ENCODE measurements at regions not wholly inside any gene's neighbourhood (a gene's known extent, or its start where the extent isn't known, plus 50 kb on each side); places are given as distances from the start of the nearest gene placed in this dataset.

DNA sequence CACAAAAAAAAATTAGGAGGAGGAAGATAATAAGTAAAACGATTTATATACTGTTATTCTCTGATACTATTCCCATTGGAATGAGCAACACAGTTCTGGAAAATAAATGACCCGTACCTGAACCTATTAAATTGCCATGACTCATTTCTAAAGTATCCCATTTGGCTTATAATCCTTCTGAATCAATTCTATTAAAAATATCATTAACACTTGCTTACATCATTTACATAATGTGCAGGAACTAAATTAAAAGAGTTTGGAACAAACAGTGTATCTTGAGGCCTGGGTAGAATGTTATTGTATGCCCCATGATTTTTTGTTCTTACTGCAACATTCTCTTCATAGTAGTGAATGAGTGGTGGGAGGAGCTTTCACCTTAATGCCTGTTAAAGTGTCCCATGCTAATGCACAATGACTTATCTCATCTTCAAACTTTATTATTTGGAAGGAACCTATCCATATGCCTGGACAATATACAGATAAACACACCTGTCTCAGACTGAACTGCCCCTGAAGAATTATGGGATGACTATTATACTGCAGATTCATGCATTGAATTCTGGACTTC is 549.9 kb upstream of the ACVR2A start:
- H3K4me3 Mint-ChIP-seq: no peak overlapping the region
- H3K79me2 ChIP-seq (replicated peaks; ENCODE audit: insufficient read depth): no peaks in the 10 kb centered on the region

More for the DNA sequence above, 549.9 kb upstream of the ACVR2A start:
- Histone ChIP-seq H3K36me3 (ENCODE audit: insufficient read depth) (no peaks in the 10 kb centered on the region), H3K9me2 (ENCODE audit: insufficient read depth) (peaks cover 7% of the 10 kb centered on the region; the same call in 1 of the 2 replicates), H2AFZ (no peak overlapping the region), H3F3A (replicated peaks; ENCODE audit: low read depth) (no peaks in the 10 kb centered on the region), H3K4me3 (no peak overlapping the region), H3K4me2 (no peak overlapping the region), H4K20me1 (replicated peaks; ENCODE audit: insufficient read depth) (no peaks in the 10 kb centered on the region), H3K27me3 (ENCODE audit: insufficient read depth) (no peaks in the 10 kb centered on the region), H3K27ac (ENCODE audit: low read depth) (no peak overlapping the region), H3K4me1 (ENCODE audit: insufficient read depth) (no peaks in the 10 kb centered on the region)
- H3K36me3 Mint-ChIP-seq (ENCODE audit: low read depth): no peaks in the 10 kb centered on the region
- H3K9me3 Mint-ChIP-seq: no peaks in the 10 kb centered on the region
- no peaks in the 10 kb centered on the region for H3K4me1 Mint-ChIP-seq
- no peak for TF ChIP-seq NANOG (IDR thresholded peaks at IDR 0.05; ENCODE audit: borderline replicate concordance)
- TF ChIP-seq JUNB (IDR thresholded peaks at IDR 0.05; ENCODE audit: unreplicated experiment): no peak
- TF ChIP-seq ZNF331 (CRISPR knock-in tag; IDR thresholded peaks at IDR 0.05; ENCODE audit: low read depth): no peak
- TF ChIP-seq STAT1 (IDR thresholded peaks at IDR 0.05; ENCODE audit: unreplicated experiment): no peak
- TF ChIP-seq REST (IDR thresholded peaks at IDR 0.05; ENCODE audit: unreplicated experiment): no peak
- TF ChIP-seq ETS1 (IDR thresholded peaks at IDR 0.05): no peak
- TF ChIP-seq ZNF114 (CRISPR knock-in tag; IDR thresholded peaks at IDR 0.05): no peak
- no peak for TF ChIP-seq EZH2phosphoT487 (IDR thresholded peaks at IDR 0.05; ENCODE audit: unreplicated experiment)
- TF ChIP-seq ZNF462 (CRISPR knock-in tag; IDR thresholded peaks at IDR 0.05): no peak
- no peak for TF ChIP-seq EZH2 (IDR thresholded peaks at IDR 0.05; ENCODE audit: low read depth, unreplicated experiment)
- no peak for TF ChIP-seq CREB1 (CRISPR knock-in tag; IDR thresholded peaks at IDR 0.05; ENCODE audit: low read depth)
- TF ChIP-seq POLR2AphosphoS5 (IDR thresholded peaks at IDR 0.05; ENCODE audit: low read depth): no peak
- TF ChIP-seq, protein P1, sequence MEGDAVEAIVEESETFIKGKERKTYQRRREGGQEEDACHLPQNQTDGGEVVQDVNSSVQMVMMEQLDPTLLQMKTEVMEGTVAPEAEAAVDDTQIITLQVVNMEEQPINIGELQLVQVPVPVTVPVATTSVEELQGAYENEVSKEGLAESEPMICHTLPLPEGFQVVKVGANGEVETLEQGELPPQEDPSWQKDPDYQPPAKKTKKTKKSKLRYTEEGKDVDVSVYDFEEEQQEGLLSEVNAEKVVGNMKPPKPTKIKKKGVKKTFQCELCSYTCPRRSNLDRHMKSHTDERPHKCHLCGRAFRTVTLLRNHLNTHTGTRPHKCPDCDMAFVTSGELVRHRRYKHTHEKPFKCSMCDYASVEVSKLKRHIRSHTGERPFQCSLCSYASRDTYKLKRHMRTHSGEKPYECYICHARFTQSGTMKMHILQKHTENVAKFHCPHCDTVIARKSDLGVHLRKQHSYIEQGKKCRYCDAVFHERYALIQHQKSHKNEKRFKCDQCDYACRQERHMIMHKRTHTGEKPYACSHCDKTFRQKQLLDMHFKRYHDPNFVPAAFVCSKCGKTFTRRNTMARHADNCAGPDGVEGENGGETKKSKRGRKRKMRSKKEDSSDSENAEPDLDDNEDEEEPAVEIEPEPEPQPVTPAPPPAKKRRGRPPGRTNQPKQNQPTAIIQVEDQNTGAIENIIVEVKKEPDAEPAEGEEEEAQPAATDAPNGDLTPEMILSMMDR (conservative IDR thresholded peaks at IDR 0.05; ENCODE audit: low read depth in 2 of 2): no peak
- no peak for DNase-seq (ENCODE audit: low spot score)
- ATAC-seq: no peak
- H3K27ac Mint-ChIP-seq: no peak overlapping the region
- H3K27me3 Mint-ChIP-seq (ENCODE audit: insufficient read depth, low read depth, poor library complexity): no peaks in the 10 kb centered on the region

All from GM23338 (cell line).